A549 (cell line): ENCODE measurements at regions not wholly inside any gene's neighbourhood (a gene's known extent, or its start where the extent isn't known, plus 50 kb on each side); places are given as distances from the start of the nearest gene placed in this dataset.
A peak's percentile ranks its signal among the peaks of the same experiment; 100 is the strongest.

ENCODE experiments used
- ATAC-seq, 2 experiments: fragments of 200-7000 bp in 1 of 2; fragments of >200 bp in 1 of 2; cut with Nextera tagmentation in 1 of 2; cut with Tn5 transposase in 1 of 2; 3 replicates each; pipeline versions ENCODE4 v1.8.0 to v1.9.1; 2018 to 2020; ENCODE audit warnings: mild to moderate bottlenecking in 1 of 2, moderate library complexity in 1 of 2
- CTCF ChIA-PET: fragments of 300-600 bp; sonication (Branson Sonifier 250); formaldehyde crosslinking; extraction: SDS; loops from one replicate; lab custom pipeline; 2021; ENCODE audit warnings: antibody characterized with exemption, inconsistent platforms; lab: Yijun Ruan, JAX
- POLR2A ChIA-PET: fragments of 350-600 bp; formaldehyde crosslinking; extraction: SDS; loops from one replicate; lab custom pipeline; 2021; ENCODE audit warnings: antibody characterized with exemption, inconsistent platforms; lab: Yijun Ruan, JAX
- DNase-seq, 2 experiments: peaks; one replicate each; pipeline versions ENCODE4 v3.0.0 to v3.0.0-alpha.2; 2011 to 2016; ENCODE audit warnings: low read depth in 1 of 2, low spot score in 1 of 2
- FAIRE-seq: peaks from 2 replicates; lab custom pipeline; 2011; peaks lifted over from hg19 to GRCh38; lab: Jason Lieb, UNC
- H3K27ac ChIP-seq, 2 experiments: fragments of >200 bp; sonication (Bioruptor Twin); formaldehyde crosslinking; 3 replicates each; pipeline ENCODE4 v1.5.1; 2016 to 2017
- H3K4me1 ChIP-seq: fragments of >200 bp; sonication (Bioruptor Twin); formaldehyde crosslinking; 3 replicates; pipeline ENCODE4 v1.6.1; 2016
- H3K4me2 ChIP-seq: fragments of >200 bp; sonication (Bioruptor Twin); formaldehyde crosslinking; 3 replicates; pipeline ENCODE4 v1.6.1; 2016
- H3K4me3 ChIP-seq: fragments of >200 bp; sonication (Bioruptor Twin); formaldehyde crosslinking; 3 replicates; pipeline ENCODE4 v1.5.1; 2016
- H3K9me3 ChIP-seq: fragments of >200 bp; sonication (Bioruptor Twin); formaldehyde crosslinking; 3 replicates; pipeline ENCODE4 v1.6.1; 2016
- ATOH8 ChIP-seq: fragments of 250-450 bp; sonication (Bioruptor Pico); IDR thresholded peaks from 2 replicates; pipeline ENCODE4 v1.5.0; 2020; ENCODE audit warnings: low read depth, mild to moderate bottlenecking, moderate library complexity
- CTCF ChIP-seq: fragments of >200 bp; sonication (Bioruptor Twin); formaldehyde crosslinking; IDR thresholded peaks from 3 replicates; pipeline ENCODE4 v1.5.1; 2016
- EP300 ChIP-seq, 2 experiments: fragments of >200 bp; sonication (Bioruptor Twin); formaldehyde crosslinking; IDR thresholded peaks; 2 replicates in 1 of 2; 3 replicates in 1 of 2; pipeline ENCODE4 v1.6.1; 2016 to 2017
- ESRRA ChIP-seq: fragments of 150-350 bp; IDR thresholded peaks from 2 replicates; pipeline ENCODE4 v1.6.1; 2014; ENCODE audit warnings: mild to moderate bottlenecking, low read length, borderline replicate concordance
- FOSB ChIP-seq: fragments of 250-450 bp; sonication (Bioruptor Pico); IDR thresholded peaks from 2 replicates; pipeline ENCODE4 v1.5.0; 2020; ENCODE audit warnings: mild to moderate bottlenecking, moderate library complexity
- FOSL2 ChIP-seq, 2 experiments: fragments of 450-650 bp in 1 of 2; fragments of >200 bp in 1 of 2; sonication (Bioruptor Twin) in 1 of 2; formaldehyde crosslinking; IDR thresholded peaks; 2 replicates each; pipeline versions ENCODE4 v1.5.0 to v1.6.1; 2016 to 2020; ENCODE audit warnings: mild to moderate bottlenecking in 1 of 2, moderate library complexity in 1 of 2
- HMGXB4 ChIP-seq: fragments of 250-450 bp; sonication (Bioruptor Pico); IDR thresholded peaks from 2 replicates; pipeline ENCODE4 v1.5.0; 2021; ENCODE audit warnings: mild to moderate bottlenecking, moderate library complexity, borderline replicate concordance
- JUNB ChIP-seq: fragments of >200 bp; sonication (Bioruptor Twin); formaldehyde crosslinking; IDR thresholded peaks from 2 replicates; pipeline ENCODE4 v1.6.1; 2016
- PHF8 ChIP-seq: fragments of 200-600 bp; sonication (generic); IDR thresholded peaks from 2 replicates; pipeline ENCODE4 v1.6.1; 2016; ENCODE audit warnings: low read depth, mild to moderate bottlenecking, antibody characterized with exemption, moderate library complexity, borderline replicate concordance
- POLR2AphosphoS2 ChIP-seq: conservative IDR thresholded peaks from 2 replicates; pipeline ENCODE4 v1.6.1; 2012; ENCODE audit warnings: low read length, improper control_type of control experiment, inconsistent platforms
- RARB ChIP-seq: fragments of 250-450 bp; sonication (Bioruptor Pico); IDR thresholded peaks from 2 replicates; pipeline ENCODE4 v1.8.0; 2021; ENCODE audit warnings: mild to moderate bottlenecking, moderate library complexity
- RNF2 ChIP-seq: fragments of 200-600 bp; sonication (generic); IDR thresholded peaks from 2 replicates; pipeline ENCODE4 v1.6.1; 2016; ENCODE audit warnings: low read depth, mild to moderate bottlenecking, antibody characterized with exemption, moderate library complexity, borderline replicate concordance
- TP53 ChIP-seq: fragments of 250-450 bp; sonication (Bioruptor Pico); IDR thresholded peaks from 2 replicates; pipeline ENCODE4 v1.5.0; 2021; ENCODE audit warnings: mild to moderate bottlenecking, moderate library complexity
- ZFP36 ChIP-seq: fragments of 450-650 bp; IDR thresholded peaks from 2 replicates; pipeline ENCODE4 v1.6.1; 2014; ENCODE audit warnings: borderline replicate concordance; ENCODE audit not compliant: partially characterized antibody
- ZSCAN20 ChIP-seq: fragments of 250-450 bp; sonication (Bioruptor Pico); IDR thresholded peaks from 2 replicates; pipeline ENCODE4 v1.8.0; 2022; ENCODE audit warnings: mild to moderate bottlenecking, moderate library complexity
- WGBS: methylation state at CpG from one replicate; pipeline ENCODE4 v1.1.6; 2017; ENCODE audit errors: missing lambda C conversion rate; 5-methylcytosine and 5-hydroxymethylcytosine counted together

- WGBS, result 91% methylated on average over 3 of the region's 3 CpGs
- FAIRE-seq (no peak), DNase-seq (no peak), ATAC-seq (no peak)
- Histone ChIP-seq H3K4me1 (peaks cover 52% of the 10 kb centered on the region), H3K4me2 (peak overlapping the region; percentile 64), H3K4me3 (no peak overlapping the region), H3K27ac (peak overlapping the region in 1 of 2 experiments; percentile 61; a peak in 3 of 6 replicates), H3K9me3 (no peaks in the 10 kb centered on the region)
- POLR2A ChIA-PET, result no interaction called here
- CTCF ChIA-PET, result interaction anchor here (0.6 to 1.3 kb wide), 2 partner anchors 12 to 39 kb away, joined by 3 to 4 read pairs; no protein-coding TSS in a partner anchor
- TF ChIP-seq CTCF, result no peak
- no peak for TF ChIP-seq ZFP36
- TF ChIP-seq ATOH8 (CRISPR knock-in tag), result no peak
- TF ChIP-seq TP53 (CRISPR knock-in tag), result no peak
- no peak for TF ChIP-seq HMGXB4 (CRISPR knock-in tag)
- TF ChIP-seq ZSCAN20, result no peak
- no peak for TF ChIP-seq POLR2AphosphoS2
- no peak for TF ChIP-seq RARB
- TF ChIP-seq PHF8, result no peak
- no peak for TF ChIP-seq FOSB (CRISPR knock-in tag)
- TF ChIP-seq JUNB, result no peak
- TF ChIP-seq RNF2, result no peak
- no peak for TF ChIP-seq ESRRA
Observed at GRCh38 chr17:77470330-77470786, 329.6 kb downstream of the SEC14L1 start.

- H3K27ac ChIP-seq, result peak overlapping the region; percentile 55 to 61; a peak in 5 of 6 replicates
- CTCF ChIA-PET, result interaction anchor here (0.6 to 1.8 kb wide), 4 partner anchors 12 to 139 kb away, joined by 3 to 9 read pairs (median 4); no protein-coding TSS in a partner anchor
- WGBS, result 59% methylated on average over 9 of the region's 9 CpGs
- H3K4me1 ChIP-seq, result peaks cover 46% of the 10 kb centered on the region
- DNase-seq (peak; percentile 34 to 53), FAIRE-seq (no peak), ATAC-seq (peak; percentile 37 to 73; a peak in 4 of 6 replicates)
- H3K4me3 ChIP-seq, result no peak overlapping the region
- TF ChIP-seq FOSL2 (IDR thresholded peaks at IDR 0.05), result no peak
- TF ChIP-seq FOSL2 (CRISPR knock-in tag; IDR thresholded peaks at IDR 0.05), result peak; percentile 39
- TF ChIP-seq EP300 (IDR thresholded peaks at IDR 0.05), result no peak
- peak overlapping the region; percentile 64 for H3K4me2 ChIP-seq
- no peaks in the 10 kb centered on the region for H3K9me3 ChIP-seq
- POLR2A ChIA-PET, result no interaction called here
Observed at GRCh38 chr17:77470800-77471733, 330.3 kb downstream of the SEC14L1 start.
